HG03196 (cell line): ENCODE measurements at regions not wholly inside any gene's neighbourhood (a gene's known extent, or its start where the extent isn't known, plus 50 kb on each side); places are given as distances from the start of the nearest gene placed in this dataset.

Experiments
- ATAC-seq: cut with Tn5 transposase; IDR thresholded peaks from one replicate; pipeline ENCODE4 v1.9.1; 2021; ENCODE audit not compliant: unreplicated experiment

DNA sequence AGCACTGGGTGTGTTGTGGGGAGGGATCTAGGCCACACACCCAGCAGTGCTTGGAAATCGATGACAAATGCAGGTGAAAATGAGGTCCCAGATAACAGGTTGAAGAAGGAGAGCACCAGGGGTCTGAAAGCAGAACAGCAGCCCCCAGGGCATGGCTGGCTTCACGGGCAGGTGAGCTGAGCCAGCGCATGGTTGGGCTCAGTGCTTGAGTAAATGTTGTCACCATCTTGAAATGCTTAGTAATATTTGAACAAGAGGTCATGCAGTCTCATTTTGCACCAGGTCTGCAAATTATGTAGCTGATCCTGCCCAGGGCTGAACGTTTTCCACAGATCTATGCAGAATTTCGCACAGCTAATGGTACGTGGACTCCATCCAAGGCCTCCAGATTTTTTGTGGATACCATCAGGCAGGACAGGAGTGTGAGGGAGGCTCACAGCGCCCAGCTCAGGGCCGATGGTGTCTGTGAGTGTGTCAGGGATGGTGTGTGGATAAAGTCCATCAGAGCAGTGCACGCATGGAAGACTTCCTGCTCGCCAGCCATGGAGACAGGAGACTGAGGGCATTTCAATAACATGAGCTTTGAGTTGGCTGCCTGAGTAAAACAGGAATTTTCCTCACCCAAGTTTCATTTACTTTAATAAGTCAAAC lies 53.1 kb upstream of the SNX9 start:
- no peak for ATAC-seq

- no peak for ATAC-seq
Observed at GRCh38 chr6:157770946-157771345, 52.1 kb upstream of the SNX9 start.

DNA sequence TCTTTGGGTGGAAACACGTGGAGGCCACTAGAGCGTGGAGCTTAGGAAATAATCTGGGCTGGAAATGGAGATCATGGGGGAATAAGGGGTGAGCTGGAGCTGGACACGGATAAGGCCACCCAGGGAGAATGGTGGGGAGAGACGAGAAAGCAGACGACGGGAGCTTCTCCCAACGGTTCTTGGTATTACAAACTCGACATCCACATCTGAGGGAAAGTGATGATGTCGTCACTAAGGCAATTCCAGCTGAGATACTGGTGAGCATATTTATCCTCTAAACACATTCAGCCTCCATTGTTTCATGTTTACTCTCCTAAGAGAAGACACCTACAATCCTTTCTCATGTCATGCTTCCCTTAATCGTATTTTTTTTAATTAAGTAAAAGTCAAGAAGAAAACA lies 50.2 kb upstream of the SNX9 start:
- ATAC-seq, result no peak
